Liver (tissue), 3 donors: ENCODE measurements at regions not wholly inside any gene's neighbourhood (a gene's known extent, or its start where the extent isn't known, plus 50 kb on each side); places are given as distances from the start of the nearest gene placed in this dataset.

Experiments
- EGR1 ChIP-seq, 2 donors: IDR thresholded peaks; 2 replicates each; pipeline ENCODE4 v1.6.1; 2016 to 2018; ENCODE audit warnings: antibody characterized with exemption in 2 of 2, low read depth in 2 of 2
- JUND ChIP-seq, 2 donors: IDR thresholded peaks; 2 replicates each; pipeline ENCODE4 v1.6.1; 2016; ENCODE audit warnings: antibody characterized with exemption in 2 of 2
- TAF1 ChIP-seq: conservative IDR thresholded peaks from 2 replicates; pipeline ENCODE4 v1.6.1; 2016; ENCODE audit warnings: antibody characterized with exemption, mild to moderate bottlenecking
- TF ChIP-seq, protein P1 (sequence below): fragments of 150-350 bp; IDR thresholded peaks from 2 replicates; pipeline ENCODE4 v1.5.1; 2017; ENCODE audit warnings: improper control_type of control experiment, low read depth, low read length; ENCODE audit not compliant: missing input control
- TF ChIP-seq, protein P2 (sequence below): IDR thresholded peaks from 2 replicates; pipeline ENCODE4 v1.6.1; 2016; ENCODE audit warnings: antibody characterized with exemption
- donor health status: healthy.
- donor health status: healthy.

DNA sequence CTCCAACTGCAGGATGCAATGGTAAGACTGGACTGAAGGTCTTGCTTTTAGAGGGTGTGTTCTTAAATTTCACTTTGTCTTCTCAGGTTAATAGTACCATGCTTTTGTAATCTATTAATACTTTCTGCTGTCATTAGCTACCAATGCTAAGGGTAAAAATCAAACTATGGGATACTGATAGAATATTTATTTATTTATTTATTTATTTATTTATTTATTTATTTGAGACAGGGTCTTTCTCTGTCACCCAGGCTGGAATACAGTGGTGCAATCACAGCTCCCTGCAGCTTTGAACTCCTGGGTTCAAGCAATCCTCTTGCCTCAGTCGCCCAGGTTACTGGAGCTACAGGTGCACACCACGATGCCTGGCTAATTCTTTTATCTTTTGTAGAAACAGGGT lies 152.1 kb downstream of the SPP2 start:
- no peak for TF ChIP-seq EGR1 (IDR thresholded peaks at IDR 0.05; ENCODE audit: low read depth in 2 of 2)
- TF ChIP-seq, protein P1, sequence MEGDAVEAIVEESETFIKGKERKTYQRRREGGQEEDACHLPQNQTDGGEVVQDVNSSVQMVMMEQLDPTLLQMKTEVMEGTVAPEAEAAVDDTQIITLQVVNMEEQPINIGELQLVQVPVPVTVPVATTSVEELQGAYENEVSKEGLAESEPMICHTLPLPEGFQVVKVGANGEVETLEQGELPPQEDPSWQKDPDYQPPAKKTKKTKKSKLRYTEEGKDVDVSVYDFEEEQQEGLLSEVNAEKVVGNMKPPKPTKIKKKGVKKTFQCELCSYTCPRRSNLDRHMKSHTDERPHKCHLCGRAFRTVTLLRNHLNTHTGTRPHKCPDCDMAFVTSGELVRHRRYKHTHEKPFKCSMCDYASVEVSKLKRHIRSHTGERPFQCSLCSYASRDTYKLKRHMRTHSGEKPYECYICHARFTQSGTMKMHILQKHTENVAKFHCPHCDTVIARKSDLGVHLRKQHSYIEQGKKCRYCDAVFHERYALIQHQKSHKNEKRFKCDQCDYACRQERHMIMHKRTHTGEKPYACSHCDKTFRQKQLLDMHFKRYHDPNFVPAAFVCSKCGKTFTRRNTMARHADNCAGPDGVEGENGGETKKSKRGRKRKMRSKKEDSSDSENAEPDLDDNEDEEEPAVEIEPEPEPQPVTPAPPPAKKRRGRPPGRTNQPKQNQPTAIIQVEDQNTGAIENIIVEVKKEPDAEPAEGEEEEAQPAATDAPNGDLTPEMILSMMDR, result no peak
- TF ChIP-seq TAF1, result no peak
- no peak for TF ChIP-seq JUND (IDR thresholded peaks at IDR 0.05)
- TF ChIP-seq, protein P2, sequence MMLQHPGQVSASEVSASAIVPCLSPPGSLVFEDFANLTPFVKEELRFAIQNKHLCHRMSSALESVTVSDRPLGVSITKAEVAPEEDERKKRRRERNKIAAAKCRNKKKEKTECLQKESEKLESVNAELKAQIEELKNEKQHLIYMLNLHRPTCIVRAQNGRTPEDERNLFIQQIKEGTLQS, result no peak
